Liver (tissue), 7 donors: ENCODE measurements at regions not wholly inside any gene's neighbourhood (a gene's known extent, or its start where the extent isn't known, plus 50 kb on each side); places are given as distances from the start of the nearest gene placed in this dataset.

ENCODE experiments used
- DNase-seq: peaks from one replicate; pipeline ENCODE4 v3.0.0-alpha.2; 2017; ENCODE audit warnings: low spot score
- H3K27ac ChIP-seq, 2 donors: one replicate each; pipeline ENCODE4 v1.7.0; 2013; ENCODE audit warnings: inconsistent platforms in 2 of 2, low read length in 2 of 2, control low read depth in 1 of 2, low read depth in 1 of 2, mild to moderate bottlenecking in 1 of 2
- H3K27me3 ChIP-seq, 4 donors: one replicate each; pipeline versions ENCODE4 v1.6.1 to v1.7.0; 2013; ENCODE audit warnings: low read length in 3 of 4, inconsistent platforms in 1 of 4, mild to moderate bottlenecking in 1 of 4, moderate library complexity in 1 of 4; ENCODE audit not compliant: control insufficient read depth in 4 of 4, insufficient read depth in 4 of 4
- H3K36me3 ChIP-seq, 4 donors: one replicate each; pipeline versions ENCODE4 v1.6.1 to v1.7.0; 2013; ENCODE audit warnings: low read length in 3 of 4, mild to moderate bottlenecking in 3 of 4, low read depth in 1 of 4, moderate library complexity in 1 of 4; ENCODE audit not compliant: control insufficient read depth in 4 of 4, insufficient read depth in 3 of 4
- H3K4me1 ChIP-seq, 4 donors: one replicate each; pipeline versions ENCODE4 v1.6.1 to v1.7.0; 2013; ENCODE audit warnings: low read length in 3 of 4, mild to moderate bottlenecking in 3 of 4, moderate library complexity in 1 of 4; ENCODE audit not compliant: control insufficient read depth in 4 of 4, insufficient read depth in 4 of 4
- H3K4me3 ChIP-seq, 3 donors: one replicate each; pipeline versions ENCODE4 v1.6.1 to v1.7.0; 2013; ENCODE audit warnings: low read length in 3 of 3, control low read depth in 1 of 3, low read depth in 1 of 3, mild to moderate bottlenecking in 1 of 3
- H3K9ac ChIP-seq, 2 donors: one replicate each; pipeline ENCODE4 v1.7.0; 2013; ENCODE audit warnings: low read length in 2 of 2, mild to moderate bottlenecking in 2 of 2, moderate library complexity in 2 of 2, control low read depth in 1 of 2, low read depth in 1 of 2
- H3K9me3 ChIP-seq, 4 donors: one replicate each; pipeline versions ENCODE4 v1.6.1 to v1.7.0; 2013; ENCODE audit warnings: low read length in 3 of 4; ENCODE audit not compliant: control insufficient read depth in 4 of 4
- EGR1 ChIP-seq, 2 donors: IDR thresholded peaks; 2 replicates each; pipeline ENCODE4 v1.6.1; 2016 to 2018; ENCODE audit warnings: antibody characterized with exemption in 2 of 2, low read depth in 2 of 2
- FOXA1 ChIP-seq: IDR thresholded peaks from 2 replicates; pipeline ENCODE4 v1.6.1; 2016; ENCODE audit warnings: antibody characterized with exemption
- FOXA2 ChIP-seq: IDR thresholded peaks from 2 replicates; pipeline ENCODE4 v1.6.1; 2016; ENCODE audit warnings: antibody characterized with exemption
- GABPA ChIP-seq, 2 donors: IDR thresholded peaks in 1 of 2; conservative IDR thresholded peaks in 1 of 2; 2 replicates each; pipeline ENCODE4 v1.6.1; 2016; ENCODE audit warnings: antibody characterized with exemption in 2 of 2, mild to moderate bottlenecking in 1 of 2, moderate library complexity in 1 of 2
- HNF4A ChIP-seq, 2 donors: conservative IDR thresholded peaks; 2 replicates each; pipeline ENCODE4 v1.6.1; 2016; ENCODE audit warnings: antibody characterized with exemption in 2 of 2, mild to moderate bottlenecking in 2 of 2
- HNF4G ChIP-seq: IDR thresholded peaks from 2 replicates; pipeline ENCODE4 v1.6.1; 2016; ENCODE audit warnings: antibody characterized with exemption
- JUND ChIP-seq, 2 donors: IDR thresholded peaks; 2 replicates each; pipeline ENCODE4 v1.6.1; 2016; ENCODE audit warnings: antibody characterized with exemption in 2 of 2
- NR2F2 ChIP-seq: IDR thresholded peaks from 2 replicates; pipeline ENCODE4 v1.6.1; 2016; ENCODE audit warnings: antibody characterized with exemption
- RXRA ChIP-seq, 2 donors: IDR thresholded peaks; 2 replicates each; pipeline ENCODE4 v1.6.1; 2017 to 2018; ENCODE audit warnings: antibody characterized with exemption in 2 of 2, mild to moderate bottlenecking in 1 of 2
- SP1 ChIP-seq: IDR thresholded peaks from 2 replicates; pipeline ENCODE4 v1.6.1; 2018; ENCODE audit warnings: antibody characterized with exemption, mild to moderate bottlenecking
- TAF1 ChIP-seq: conservative IDR thresholded peaks from 2 replicates; pipeline ENCODE4 v1.6.1; 2016; ENCODE audit warnings: antibody characterized with exemption, mild to moderate bottlenecking
- WGBS: extraction: QIAGEN DNeasy Blood & Tissue Kit; methylation state at CpG from one replicate; pipeline ENCODE4 v1.1.7; 2013; 5-methylcytosine and 5-hydroxymethylcytosine counted together
- TF ChIP-seq, protein P1 (sequence below): IDR thresholded peaks from 2 replicates; pipeline ENCODE4 v1.6.1; 2016; ENCODE audit warnings: antibody characterized with exemption
- TF ChIP-seq, protein P2 (sequence below): IDR thresholded peaks from 2 replicates; pipeline ENCODE4 v1.6.1; 2016; ENCODE audit warnings: antibody characterized with exemption, mild to moderate bottlenecking
- TF ChIP-seq, protein P3 (sequence below): IDR thresholded peaks from 2 replicates; pipeline ENCODE4 v1.6.1; 2016; ENCODE audit warnings: antibody characterized with exemption
- donor health status: healthy.
- donor health status: healthy.
- donor health status: healthy.
- donor health status: healthy.

DNA sequence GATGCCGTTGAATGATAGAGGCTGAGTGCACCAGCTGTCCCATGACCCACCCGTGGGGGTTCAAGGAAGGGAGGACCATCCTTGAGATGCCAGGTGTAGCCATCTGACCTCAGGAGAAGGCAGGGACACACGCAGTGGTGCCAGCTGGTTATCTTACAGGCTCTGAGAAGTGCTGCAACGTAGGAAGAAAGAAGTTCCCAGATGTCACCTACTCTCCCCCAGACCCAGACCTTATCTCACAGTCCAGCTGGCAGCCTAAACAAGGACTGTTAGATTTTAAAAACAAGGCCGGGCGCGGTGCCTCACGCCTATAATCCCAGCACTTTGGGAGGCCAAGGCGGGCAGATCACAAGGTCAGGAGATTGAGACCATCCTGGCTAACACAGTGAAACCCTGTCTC, 1307.6 kb downstream of the TBC1D22A start:
- Histone ChIP-seq H3K27me3 (peaks cover 0 to 3% (median 0%) of the 10 kb centered on the region in 4 donors), H3K9ac (no peak overlapping the region), H3K4me3 (no peak overlapping the region), H3K9me3 (no peaks in the 10 kb centered on the region), H3K27ac (no peak overlapping the region), H3K4me1 (no peaks in the 10 kb centered on the region), H3K36me3 (no peaks in the 10 kb centered on the region)
- DNase-seq: no peak
- 83% methylated on average over 9 of the region's 9 CpGs for WGBS
- TF ChIP-seq TAF1 (no peak), HNF4A (conservative IDR thresholded peaks at IDR 0.05) (no peak), FOXA2 (no peak)

DNA sequence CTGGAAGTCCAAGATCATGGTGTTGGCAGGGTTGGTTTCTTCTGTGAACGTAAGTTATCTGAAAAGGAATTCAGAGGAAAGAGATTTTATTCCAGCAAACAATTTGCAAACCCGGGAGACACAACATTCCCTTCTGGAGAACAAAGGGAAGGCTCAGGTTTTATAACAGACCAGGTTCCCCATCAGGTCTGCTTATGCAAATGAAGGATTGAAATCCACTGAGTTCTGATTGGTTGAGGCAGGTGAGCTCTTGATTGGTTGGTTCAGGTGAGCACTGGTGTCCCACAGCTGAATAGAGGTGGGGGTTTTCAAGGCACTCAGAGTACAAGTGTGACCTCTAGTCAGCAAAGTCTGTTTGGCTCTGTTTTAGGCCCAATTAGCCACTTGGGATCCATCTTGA, 1306.8 kb downstream of the TBC1D22A start:
- no peak for DNase-seq
- no peak for TF ChIP-seq RXRA (IDR thresholded peaks at IDR 0.05)
- WGBS: 80% methylated on average over 2 of the region's 2 CpGs

DNA sequence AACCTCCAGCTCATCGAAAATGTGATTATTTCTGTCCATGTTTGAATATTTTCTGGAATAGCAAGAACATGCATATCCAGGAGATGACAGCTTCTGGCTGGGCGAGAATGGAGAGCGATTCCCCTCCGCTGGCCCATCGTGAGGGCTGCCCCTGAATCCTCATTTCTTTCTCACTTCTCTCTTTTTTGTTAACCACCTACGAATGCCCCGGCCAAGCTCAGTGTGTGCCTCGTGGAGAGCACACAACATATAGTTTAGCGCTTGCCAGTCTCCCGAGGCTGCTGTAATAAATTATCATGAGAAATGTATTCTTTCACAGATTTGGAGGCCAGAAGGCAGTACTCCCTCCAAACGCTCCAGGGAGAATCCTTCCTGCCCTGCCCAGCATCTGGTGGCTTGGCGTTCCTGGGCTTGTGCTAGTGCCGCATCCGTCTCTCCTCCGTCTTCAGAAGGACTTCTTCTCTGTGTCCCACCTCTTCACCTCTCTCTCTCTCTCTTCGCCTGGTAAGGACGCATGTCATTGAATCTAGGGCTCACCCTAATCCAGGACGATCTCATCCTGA, 1306.0 kb downstream of the TBC1D22A start:
- TF ChIP-seq SP1: no peak
- TF ChIP-seq HNF4A (conservative IDR thresholded peaks at IDR 0.05): no peak
- TF ChIP-seq NR2F2: no peak
- TF ChIP-seq HNF4G: no peak
- TF ChIP-seq, protein P1, sequence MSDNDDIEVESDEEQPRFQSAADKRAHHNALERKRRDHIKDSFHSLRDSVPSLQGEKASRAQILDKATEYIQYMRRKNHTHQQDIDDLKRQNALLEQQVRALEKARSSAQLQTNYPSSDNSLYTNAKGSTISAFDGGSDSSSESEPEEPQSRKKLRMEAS: no peak
- no peak for TF ChIP-seq FOXA1
- TF ChIP-seq, protein P2, sequence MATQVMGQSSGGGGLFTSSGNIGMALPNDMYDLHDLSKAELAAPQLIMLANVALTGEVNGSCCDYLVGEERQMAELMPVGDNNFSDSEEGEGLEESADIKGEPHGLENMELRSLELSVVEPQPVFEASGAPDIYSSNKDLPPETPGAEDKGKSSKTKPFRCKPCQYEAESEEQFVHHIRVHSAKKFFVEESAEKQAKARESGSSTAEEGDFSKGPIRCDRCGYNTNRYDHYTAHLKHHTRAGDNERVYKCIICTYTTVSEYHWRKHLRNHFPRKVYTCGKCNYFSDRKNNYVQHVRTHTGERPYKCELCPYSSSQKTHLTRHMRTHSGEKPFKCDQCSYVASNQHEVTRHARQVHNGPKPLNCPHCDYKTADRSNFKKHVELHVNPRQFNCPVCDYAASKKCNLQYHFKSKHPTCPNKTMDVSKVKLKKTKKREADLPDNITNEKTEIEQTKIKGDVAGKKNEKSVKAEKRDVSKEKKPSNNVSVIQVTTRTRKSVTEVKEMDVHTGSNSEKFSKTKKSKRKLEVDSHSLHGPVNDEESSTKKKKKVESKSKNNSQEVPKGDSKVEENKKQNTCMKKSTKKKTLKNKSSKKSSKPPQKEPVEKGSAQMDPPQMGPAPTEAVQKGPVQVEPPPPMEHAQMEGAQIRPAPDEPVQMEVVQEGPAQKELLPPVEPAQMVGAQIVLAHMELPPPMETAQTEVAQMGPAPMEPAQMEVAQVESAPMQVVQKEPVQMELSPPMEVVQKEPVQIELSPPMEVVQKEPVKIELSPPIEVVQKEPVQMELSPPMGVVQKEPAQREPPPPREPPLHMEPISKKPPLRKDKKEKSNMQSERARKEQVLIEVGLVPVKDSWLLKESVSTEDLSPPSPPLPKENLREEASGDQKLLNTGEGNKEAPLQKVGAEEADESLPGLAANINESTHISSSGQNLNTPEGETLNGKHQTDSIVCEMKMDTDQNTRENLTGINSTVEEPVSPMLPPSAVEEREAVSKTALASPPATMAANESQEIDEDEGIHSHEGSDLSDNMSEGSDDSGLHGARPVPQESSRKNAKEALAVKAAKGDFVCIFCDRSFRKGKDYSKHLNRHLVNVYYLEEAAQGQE: no peak
- Histone ChIP-seq H3K9ac (no peak overlapping the region), H3K4me3 (no peak overlapping the region), H3K27ac (no peak overlapping the region), H3K36me3 (no peaks in the 10 kb centered on the region), H3K9me3 (no peaks in the 10 kb centered on the region), H3K4me1 (no peaks in the 10 kb centered on the region), H3K27me3 (peaks cover 0 to 3% (median 0%) of the 10 kb centered on the region in 4 donors)
- WGBS: 83% methylated on average over 18 of the region's 18 CpGs
- DNase-seq: no peak

More for the DNA sequence above, 1306.8 kb downstream of the TBC1D22A start:
- Histone ChIP-seq H3K27ac (no peak overlapping the region), H3K9me3 (no peaks in the 10 kb centered on the region), H3K4me3 (no peak overlapping the region), H3K4me1 (no peaks in the 10 kb centered on the region), H3K9ac (no peak overlapping the region), H3K27me3 (peaks cover 0 to 3% (median 0%) of the 10 kb centered on the region in 4 donors), H3K36me3 (no peaks in the 10 kb centered on the region)

DNA sequence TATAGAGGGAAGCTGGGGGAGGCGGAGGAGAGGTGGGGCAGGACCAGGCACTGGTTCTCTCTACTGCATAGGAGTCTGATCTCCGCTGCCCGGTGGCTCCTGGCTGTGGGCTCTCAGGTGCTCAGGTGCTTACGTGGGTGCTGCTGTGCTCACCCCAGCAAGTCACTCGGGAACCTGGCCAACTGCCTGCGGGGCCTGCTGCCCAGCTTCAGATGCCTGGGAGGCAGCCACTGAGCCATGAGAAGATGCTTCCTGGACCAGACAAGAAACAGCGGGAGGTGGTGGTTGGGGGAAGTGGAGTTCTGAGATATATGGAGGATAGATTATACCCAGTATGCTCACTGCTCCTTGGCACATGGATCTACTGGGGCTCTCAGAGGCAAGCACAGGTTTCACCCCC, 1303.4 kb downstream of the TBC1D22A start:
- no peaks in the 10 kb centered on the region for H3K4me1 ChIP-seq
- 89% methylated on average over 7 of the region's 7 CpGs for WGBS
- H3K4me3 ChIP-seq: no peak overlapping the region
- no peak for DNase-seq
- no peaks in the 10 kb centered on the region for H3K9me3 ChIP-seq
- peaks cover 0 to 3% (median 0%) of the 10 kb centered on the region in 4 donors for H3K27me3 ChIP-seq
- H3K27ac ChIP-seq: no peak overlapping the region
- TF ChIP-seq JUND (IDR thresholded peaks at IDR 0.05) (no peak), SP1 (no peak), GABPA (IDR thresholded peaks at IDR 0.05 in 1 of 2, conservative IDR thresholded peaks at IDR 0.05 in 1 of 2) (no peak), NR2F2 (no peak), EGR1 (IDR thresholded peaks at IDR 0.05; ENCODE audit: low read depth in 2 of 2) (no peak), FOXA1 (no peak), TAF1 (no peak)
- TF ChIP-seq, protein P2: no peak
- TF ChIP-seq, protein P3, sequence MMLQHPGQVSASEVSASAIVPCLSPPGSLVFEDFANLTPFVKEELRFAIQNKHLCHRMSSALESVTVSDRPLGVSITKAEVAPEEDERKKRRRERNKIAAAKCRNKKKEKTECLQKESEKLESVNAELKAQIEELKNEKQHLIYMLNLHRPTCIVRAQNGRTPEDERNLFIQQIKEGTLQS: no peak
- H3K9ac ChIP-seq: no peak overlapping the region
- H3K36me3 ChIP-seq: no peaks in the 10 kb centered on the region
